ENCODE measurements at regions not wholly inside any gene's neighbourhood (a gene's known extent, or its start where the extent isn't known, plus 50 kb on each side); places are given as distances from the start of the nearest gene placed in this dataset.

DNA sequence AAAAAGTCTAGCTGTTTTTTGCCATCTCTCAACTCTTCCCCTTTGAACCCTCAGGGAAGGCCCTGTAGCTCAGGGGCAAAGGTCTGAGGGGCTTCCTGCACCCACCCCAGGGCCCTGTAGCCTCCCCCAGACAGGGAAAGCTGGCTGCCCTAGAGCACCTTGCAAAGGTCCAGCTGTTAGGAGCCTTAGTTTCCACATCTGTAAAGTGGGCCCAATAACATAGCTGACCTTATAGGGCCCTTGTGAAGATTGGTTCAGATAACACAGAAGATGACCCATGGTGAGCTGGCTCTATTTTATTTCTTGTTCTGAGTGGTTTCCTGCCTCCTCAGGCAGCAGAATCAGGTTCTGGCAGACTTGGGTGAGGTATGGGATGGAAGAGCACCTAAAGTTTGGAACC, 55.2 kb upstream of the SMAD6 start:
- TF ChIP-seq, protein P1, sequence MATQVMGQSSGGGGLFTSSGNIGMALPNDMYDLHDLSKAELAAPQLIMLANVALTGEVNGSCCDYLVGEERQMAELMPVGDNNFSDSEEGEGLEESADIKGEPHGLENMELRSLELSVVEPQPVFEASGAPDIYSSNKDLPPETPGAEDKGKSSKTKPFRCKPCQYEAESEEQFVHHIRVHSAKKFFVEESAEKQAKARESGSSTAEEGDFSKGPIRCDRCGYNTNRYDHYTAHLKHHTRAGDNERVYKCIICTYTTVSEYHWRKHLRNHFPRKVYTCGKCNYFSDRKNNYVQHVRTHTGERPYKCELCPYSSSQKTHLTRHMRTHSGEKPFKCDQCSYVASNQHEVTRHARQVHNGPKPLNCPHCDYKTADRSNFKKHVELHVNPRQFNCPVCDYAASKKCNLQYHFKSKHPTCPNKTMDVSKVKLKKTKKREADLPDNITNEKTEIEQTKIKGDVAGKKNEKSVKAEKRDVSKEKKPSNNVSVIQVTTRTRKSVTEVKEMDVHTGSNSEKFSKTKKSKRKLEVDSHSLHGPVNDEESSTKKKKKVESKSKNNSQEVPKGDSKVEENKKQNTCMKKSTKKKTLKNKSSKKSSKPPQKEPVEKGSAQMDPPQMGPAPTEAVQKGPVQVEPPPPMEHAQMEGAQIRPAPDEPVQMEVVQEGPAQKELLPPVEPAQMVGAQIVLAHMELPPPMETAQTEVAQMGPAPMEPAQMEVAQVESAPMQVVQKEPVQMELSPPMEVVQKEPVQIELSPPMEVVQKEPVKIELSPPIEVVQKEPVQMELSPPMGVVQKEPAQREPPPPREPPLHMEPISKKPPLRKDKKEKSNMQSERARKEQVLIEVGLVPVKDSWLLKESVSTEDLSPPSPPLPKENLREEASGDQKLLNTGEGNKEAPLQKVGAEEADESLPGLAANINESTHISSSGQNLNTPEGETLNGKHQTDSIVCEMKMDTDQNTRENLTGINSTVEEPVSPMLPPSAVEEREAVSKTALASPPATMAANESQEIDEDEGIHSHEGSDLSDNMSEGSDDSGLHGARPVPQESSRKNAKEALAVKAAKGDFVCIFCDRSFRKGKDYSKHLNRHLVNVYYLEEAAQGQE (IDR thresholded peaks at IDR 0.05; ENCODE audit: insufficient read depth in 1 of 2, low read depth in 2 of 2, low read length in 2 of 2): no peak
- TF ChIP-seq FOXP2 (optimal IDR thresholded peaks at IDR 0.05; ENCODE audit: borderline replicate concordance, extremely low read depth, extremely low read length, insufficient read depth) (no peak), SIN3A (IDR thresholded peaks at IDR 0.05; ENCODE audit: borderline replicate concordance, insufficient read depth, low read length) (no peak), TAF1 (IDR thresholded peaks at IDR 0.05; ENCODE audit: borderline replicate concordance, insufficient read depth, low read length) (no peak), POLR2AphosphoS5 (IDR thresholded peaks at IDR 0.05; ENCODE audit: low read depth, low read length) (no peak)

DNA sequence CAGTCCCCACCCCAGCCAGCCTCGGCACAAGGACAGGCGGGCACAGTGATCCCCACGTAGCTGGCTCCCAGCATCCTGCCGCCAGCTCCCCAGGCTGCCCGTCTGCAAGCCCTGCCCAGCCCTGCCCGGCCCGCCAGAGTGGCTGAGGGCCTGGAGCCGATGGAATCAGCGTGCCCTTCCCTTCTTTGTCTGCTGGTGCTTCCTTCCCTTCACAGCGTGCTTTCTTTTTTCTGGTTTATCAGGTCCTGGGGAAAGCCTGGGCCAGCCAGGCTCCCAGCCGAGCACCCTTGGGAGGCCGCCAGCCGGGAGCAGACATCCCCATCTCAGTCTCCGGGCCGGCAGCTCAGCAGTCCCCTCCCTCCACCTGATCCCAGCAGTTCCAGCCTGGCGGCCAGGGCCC, 54.7 kb upstream of the SMAD6 start:
- no peak for TF ChIP-seq FOXP2 (optimal IDR thresholded peaks at IDR 0.05; ENCODE audit: borderline replicate concordance, extremely low read depth, extremely low read length, insufficient read depth)
- TF ChIP-seq SIN3A (IDR thresholded peaks at IDR 0.05; ENCODE audit: borderline replicate concordance, insufficient read depth, low read length): no peak
- TF ChIP-seq TAF1 (IDR thresholded peaks at IDR 0.05; ENCODE audit: borderline replicate concordance, insufficient read depth, low read length): no peak
- TF ChIP-seq, protein P1 (IDR thresholded peaks at IDR 0.05; ENCODE audit: insufficient read depth in 1 of 2, low read depth in 2 of 2, low read length in 2 of 2): no peak
- no peak for TF ChIP-seq POLR2AphosphoS5 (IDR thresholded peaks at IDR 0.05; ENCODE audit: low read depth, low read length)

DNA sequence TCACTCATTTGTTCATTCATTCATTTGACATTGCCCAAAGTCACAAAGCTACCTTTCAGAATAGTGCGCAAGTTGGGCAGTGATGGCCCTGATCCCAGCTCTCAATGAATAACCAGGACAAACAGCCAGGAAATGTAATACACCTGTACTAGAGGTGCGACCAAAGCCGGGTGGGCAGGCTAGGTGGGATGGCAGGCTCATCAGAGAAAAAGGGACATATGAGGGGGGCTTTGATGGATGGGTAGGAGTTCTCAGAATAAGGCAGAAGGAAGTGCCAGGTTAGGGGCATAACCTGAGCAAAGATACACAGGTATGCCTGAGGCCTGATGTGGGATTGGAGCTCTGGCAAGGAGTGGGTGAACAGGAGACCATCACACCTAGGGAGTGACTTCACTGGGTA, 53.4 kb upstream of the SMAD6 start:
- TF ChIP-seq FOXP2 (optimal IDR thresholded peaks at IDR 0.05; ENCODE audit: borderline replicate concordance, extremely low read depth, extremely low read length, insufficient read depth): no peak
- TF ChIP-seq POLR2AphosphoS5 (IDR thresholded peaks at IDR 0.05; ENCODE audit: low read depth, low read length): no peak
- TF ChIP-seq TAF1 (IDR thresholded peaks at IDR 0.05; ENCODE audit: borderline replicate concordance, insufficient read depth, low read length): no peak
- TF ChIP-seq, protein P1 (IDR thresholded peaks at IDR 0.05; ENCODE audit: insufficient read depth in 1 of 2, low read depth in 2 of 2, low read length in 2 of 2): no peak
- TF ChIP-seq SIN3A (IDR thresholded peaks at IDR 0.05; ENCODE audit: borderline replicate concordance, insufficient read depth, low read length): no peak

DNA sequence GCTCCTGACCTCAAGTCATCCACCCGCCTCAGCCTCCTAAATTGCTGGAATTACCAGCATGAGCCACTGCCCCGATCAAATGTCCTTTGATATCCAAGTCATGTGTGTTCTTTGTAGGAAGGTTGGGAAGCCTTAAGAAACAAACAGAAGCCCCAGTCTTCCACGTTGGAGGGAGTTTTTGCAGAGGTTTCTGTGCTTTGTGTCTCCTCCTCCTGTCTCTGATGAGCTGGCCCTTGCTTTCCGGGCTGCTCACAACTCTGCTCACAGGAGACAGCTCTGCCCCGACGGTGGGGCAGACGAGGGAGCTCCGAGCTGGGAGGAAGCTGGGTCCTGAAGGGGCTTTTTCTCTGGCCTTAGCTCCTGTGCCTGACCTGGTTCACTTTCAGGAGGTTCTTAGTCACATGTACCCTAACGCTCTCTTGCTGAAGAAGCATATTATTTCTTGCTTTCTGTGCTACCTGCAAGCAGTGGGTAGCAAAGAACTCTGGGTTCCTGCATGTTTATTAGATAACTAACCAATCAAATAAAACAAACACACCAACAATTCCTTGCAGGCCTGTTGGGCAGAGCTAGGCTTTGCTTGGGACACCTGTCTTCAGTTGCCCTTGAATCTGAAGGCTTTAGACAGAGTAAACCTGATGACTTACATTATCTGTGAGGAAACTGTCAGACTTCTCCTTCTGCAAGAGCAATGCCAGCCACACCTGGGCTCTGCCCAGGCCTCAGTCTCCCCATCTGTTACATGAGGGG, 52.6 kb upstream of the SMAD6 start:
- TF ChIP-seq, protein P1 (IDR thresholded peaks at IDR 0.05; ENCODE audit: insufficient read depth in 1 of 2, low read depth in 2 of 2, low read length in 2 of 2): no peak
- TF ChIP-seq FOXP2 (optimal IDR thresholded peaks at IDR 0.05; ENCODE audit: borderline replicate concordance, extremely low read depth, extremely low read length, insufficient read depth): no peak
- no peak for TF ChIP-seq TAF1 (IDR thresholded peaks at IDR 0.05; ENCODE audit: borderline replicate concordance, insufficient read depth, low read length)
- TF ChIP-seq POLR2AphosphoS5 (IDR thresholded peaks at IDR 0.05; ENCODE audit: low read depth, low read length): no peak
